Activated CD8-positive, alpha-beta T cell treated with anti-CD3 and anti-CD28 coated beads for 36 hours (primary cell): ENCODE measurements at regions not wholly inside any gene's neighbourhood (a gene's known extent, or its start where the extent isn't known, plus 50 kb on each side); places are given as distances from the start of the nearest gene placed in this dataset.

Source experiments
- ATAC-seq: fragments of 200-7000 bp; cut with Tn5 transposase; one replicate; pipeline ENCODE4 v1.10.0; 2021; ENCODE audit warnings: mild to moderate bottlenecking, moderate library complexity
- CTCF ChIA-PET: fragments of 350-600 bp; sonication (Branson Sonifier 250); formaldehyde crosslinking; loops from one replicate; lab custom pipeline; 2021; ENCODE audit warnings: antibody characterized with exemption; lab: Charles Lee
- POLR2A ChIA-PET: fragments of 350-600 bp; sonication (Branson Sonifier 250); formaldehyde crosslinking; loops from one replicate; lab custom pipeline; 2021; ENCODE audit warnings: antibody characterized with exemption; lab: Charles Lee
- DNase-seq: peaks from one replicate; pipeline ENCODE4 v3.0.0-alpha.2; 2020
- H3K27ac Mint-ChIP-seq: one replicate; pipeline ENCODE4 v1.8.0; 2021; ENCODE audit warnings: mild to moderate bottlenecking, mixed read lengths
- H3K27me3 Mint-ChIP-seq: one replicate; pipeline ENCODE4 v1.8.0; 2021; ENCODE audit warnings: mixed read lengths
- H3K36me3 Mint-ChIP-seq: one replicate; pipeline ENCODE4 v1.8.0; 2021; ENCODE audit warnings: low read depth, mixed read lengths
- H3K4me1 Mint-ChIP-seq: one replicate; pipeline ENCODE4 v1.8.0; 2021; ENCODE audit warnings: low read depth, mixed read lengths
- H3K4me3 Mint-ChIP-seq: one replicate; pipeline ENCODE4 v1.8.0; 2021; ENCODE audit warnings: mild to moderate bottlenecking, moderate library complexity, mixed read lengths
- H3K9me3 Mint-ChIP-seq: one replicate; pipeline ENCODE4 v1.8.0; 2021; ENCODE audit warnings: mixed read lengths
- CTCF ChIP-seq: fragments of 200-600 bp; IDR thresholded peaks from one replicate; pipeline ENCODE4 v1.8.0; 2022; ENCODE audit warnings: antibody characterized with exemption, mild to moderate bottlenecking
- intact Hi-C: fragments of 100-400 bp; cut with micrococcal nuclease; formaldehyde crosslinking; loops from one replicate; pipeline ENCODE4 v1.10.0; 2022

DNA sequence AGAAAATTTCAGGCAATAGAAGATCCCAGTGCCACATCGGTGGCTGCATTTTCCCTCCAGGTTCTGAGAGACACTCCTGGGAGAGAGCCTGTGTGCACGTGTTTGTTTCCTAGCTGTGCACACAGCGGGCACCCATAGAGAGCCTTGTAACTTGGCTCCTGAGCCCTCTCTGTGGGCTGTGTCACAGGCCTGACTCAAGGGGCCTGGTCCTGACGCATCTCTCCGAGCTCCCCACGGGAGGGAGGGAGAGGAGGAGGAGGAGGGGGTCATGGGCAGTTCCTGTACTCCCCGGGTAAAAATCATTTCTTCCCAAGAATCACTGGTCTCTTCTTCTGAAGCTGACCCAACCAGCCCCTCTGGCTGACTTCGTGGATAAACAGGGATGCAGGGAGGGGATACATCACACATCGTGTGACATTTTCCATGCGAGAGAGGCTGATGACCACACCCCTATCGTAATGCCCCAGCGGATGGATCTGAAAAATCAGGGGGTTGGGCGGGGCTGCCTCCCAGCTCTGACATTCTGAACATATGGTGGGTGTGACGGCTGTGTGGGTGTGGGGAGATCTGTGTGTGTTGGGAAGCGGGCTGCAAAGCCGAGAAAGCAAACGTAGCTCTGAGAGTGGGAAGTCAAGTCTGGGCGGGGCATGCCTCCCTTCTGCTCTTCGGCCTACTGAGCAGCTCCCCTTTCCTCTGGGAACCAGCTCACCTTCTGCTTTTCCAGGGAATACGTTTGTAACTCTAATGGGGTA is 308.3 kb upstream of the HS6ST1 start:
- ATAC-seq (no peak), DNase-seq (no peak)
- H3K4me1 Mint-ChIP-seq: peaks cover 17% of the 10 kb centered on the region
- no peak for TF ChIP-seq CTCF
- no peaks in the 10 kb centered on the region for H3K36me3 Mint-ChIP-seq
- H3K27ac Mint-ChIP-seq: no peak overlapping the region
- intact Hi-C loops: no loop called here
- POLR2A ChIA-PET: no interaction called here
- CTCF ChIA-PET: no interaction called here
- no peak overlapping the region for H3K4me3 Mint-ChIP-seq
- no peaks in the 10 kb centered on the region for H3K9me3 Mint-ChIP-seq
- no peaks in the 10 kb centered on the region for H3K27me3 Mint-ChIP-seq

DNA sequence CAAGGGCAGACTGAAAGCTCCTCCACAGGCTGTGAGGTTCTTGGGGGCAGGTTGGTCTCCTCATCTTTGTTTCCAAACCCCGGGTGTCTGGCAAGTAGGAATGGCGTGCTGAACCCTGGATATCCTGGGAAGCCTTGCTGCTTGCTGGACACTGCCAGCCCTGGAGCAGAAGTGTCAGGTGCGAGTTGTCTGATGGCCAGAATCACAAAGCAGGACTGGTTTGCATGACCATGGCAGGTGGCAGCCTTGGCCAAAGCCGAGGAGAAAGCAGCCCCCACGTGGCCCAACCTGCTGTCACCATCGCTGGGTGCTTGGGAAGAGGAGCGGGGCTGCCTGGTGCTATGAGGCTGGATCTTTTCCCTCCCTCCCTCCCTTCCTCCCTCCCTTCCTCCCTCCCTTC is 309.5 kb upstream of the HS6ST1 start:
- intact Hi-C loops: no loop called here
- ATAC-seq: no peak
- DNase-seq: no peak
- H3K4me1 Mint-ChIP-seq: peaks cover 17% of the 10 kb centered on the region
- no peak for TF ChIP-seq CTCF
- H3K36me3 Mint-ChIP-seq: no peaks in the 10 kb centered on the region
- H3K27me3 Mint-ChIP-seq: no peaks in the 10 kb centered on the region
- no peaks in the 10 kb centered on the region for H3K9me3 Mint-ChIP-seq
- no peak overlapping the region for H3K4me3 Mint-ChIP-seq
- CTCF ChIA-PET: interaction anchor here (1.4 kb wide), 1 partner anchor 15 kb away, joined by 3 read pairs; no protein-coding TSS in a partner anchor
- POLR2A ChIA-PET: no interaction called here
- H3K27ac Mint-ChIP-seq: no peak overlapping the region

DNA sequence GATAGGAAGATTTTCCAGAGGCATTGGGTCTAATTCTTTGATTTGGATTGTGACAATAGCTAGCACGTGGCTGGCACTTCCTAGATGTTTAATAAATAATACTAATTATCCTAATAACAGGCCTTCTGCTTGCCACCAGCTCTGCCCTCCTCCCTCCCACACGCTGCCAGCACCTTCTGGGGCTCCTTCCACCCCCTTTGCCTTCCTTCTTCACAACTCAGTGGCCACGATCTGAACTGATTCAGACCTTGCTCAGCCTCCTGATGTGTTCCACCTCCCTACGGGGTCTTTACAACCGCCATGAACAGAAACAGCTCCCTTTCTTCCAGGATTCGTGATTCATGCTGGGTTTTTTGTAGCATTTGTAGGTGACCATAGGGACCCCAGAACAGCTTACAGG is 310.3 kb upstream of the HS6ST1 start:
- TF ChIP-seq CTCF: no peak
- no peaks in the 10 kb centered on the region for H3K9me3 Mint-ChIP-seq
- H3K27me3 Mint-ChIP-seq: no peaks in the 10 kb centered on the region
- ChIA-PET POLR2A (no interaction called here), CTCF (interaction anchor here (1.4 kb wide), 1 partner anchor 14 kb away, joined by 3 read pairs; no protein-coding TSS in a partner anchor)
- no peak overlapping the region for H3K4me3 Mint-ChIP-seq
- peaks cover 11% of the 10 kb centered on the region for H3K4me1 Mint-ChIP-seq
- intact Hi-C loops: no loop called here
- no peak for ATAC-seq
- DNase-seq: no peak
- H3K36me3 Mint-ChIP-seq: no peaks in the 10 kb centered on the region
- no peak overlapping the region for H3K27ac Mint-ChIP-seq

- TF ChIP-seq CTCF: no peak
- intact Hi-C loops: no loop called here
- Mint-ChIP-seq H3K4me3 (no peak overlapping the region), H3K27ac (no peak overlapping the region), H3K36me3 (no peaks in the 10 kb centered on the region), H3K4me1 (no peaks in the 10 kb centered on the region), H3K9me3 (no peaks in the 10 kb centered on the region), H3K27me3 (no peaks in the 10 kb centered on the region)
- POLR2A ChIA-PET: no interaction called here
- ATAC-seq (no peak), DNase-seq (no peak)
- CTCF ChIA-PET: no interaction called here
Measured at GRCh38 chr2:128630974-128631697, 312.5 kb upstream of the HS6ST1 start.
